Neuronal stem cell (in vitro differentiated cells): ENCODE measurements at regions not wholly inside any gene's neighbourhood (a gene's known extent, or its start where the extent isn't known, plus 50 kb on each side); places are given as distances from the start of the nearest gene placed in this dataset.
"Not testable (repeated sequence)": the region's sequence is repeated elsewhere in the genome, so short reads cannot be mapped to it uniquely, and the experiment has no call there.

ENCODE experiments used
- DNase-seq: peaks from one replicate; pipeline ENCODE4 v3.0.0-alpha.2; 2013; ENCODE audit warnings: low spot score
- H2AFZ ChIP-seq: one replicate; pipeline ENCODE4 v1.6.1; 2013; ENCODE audit warnings: mild to moderate bottlenecking, low read length, inconsistent platforms
- H2AK5ac ChIP-seq: 2 replicates; pipeline ENCODE4 v1.6.1; 2013; ENCODE audit warnings: low read depth, mild to moderate bottlenecking, inconsistent platforms, low read length, moderate library complexity, mixed read lengths
- H2BK120ac ChIP-seq: 2 replicates; pipeline ENCODE4 v1.6.1; 2013; ENCODE audit warnings: low read depth, mild to moderate bottlenecking, inconsistent platforms, low read length, moderate library complexity, mixed read lengths
- H2BK12ac ChIP-seq: one replicate; pipeline ENCODE4 v1.6.1; 2013; ENCODE audit warnings: low read length, inconsistent platforms
- H2BK15ac ChIP-seq: 2 replicates; pipeline ENCODE4 v1.6.1; 2013; ENCODE audit warnings: mild to moderate bottlenecking, low read length, inconsistent platforms, mixed read lengths
- H2BK5ac ChIP-seq: one replicate; pipeline ENCODE4 v1.6.1; 2013; ENCODE audit warnings: inconsistent platforms, mild to moderate bottlenecking, low read length, moderate library complexity
- H3K14ac ChIP-seq: one replicate; pipeline ENCODE4 v1.6.1; 2013; ENCODE audit warnings: low read length, inconsistent platforms
- H3K18ac ChIP-seq: 2 replicates; pipeline ENCODE4 v1.6.1; 2013; ENCODE audit warnings: low read length, inconsistent platforms
- H3K23ac ChIP-seq: 2 replicates; pipeline ENCODE4 v1.6.1; 2013; ENCODE audit warnings: low read depth, mild to moderate bottlenecking, mixed read lengths, low read length, inconsistent platforms; ENCODE audit not compliant: poor library complexity
- H3K27ac ChIP-seq: replicated peaks from 3 replicates; pipeline ENCODE4 v1.5.1; 2013; ENCODE audit warnings: low read length, inconsistent platforms
- H3K27me3 ChIP-seq, 3 experiments: 2 replicates each; pipeline ENCODE4 v1.6.1; 2013; ENCODE audit warnings: low read length in 3 of 3, mild to moderate bottlenecking in 2 of 3, inconsistent platforms in 1 of 3, low read depth in 1 of 3, mixed read lengths in 1 of 3, moderate library complexity in 1 of 3; ENCODE audit not compliant: control insufficient read depth in 3 of 3, insufficient read depth in 3 of 3
- H3K36me3 ChIP-seq, 2 donors: replicated peaks in 1 of 2; 2 replicates each; pipeline ENCODE4 v1.6.1; 2013; ENCODE audit warnings: low read length in 2 of 2; ENCODE audit not compliant: control insufficient read depth in 2 of 2, insufficient read depth in 2 of 2
- H3K4ac ChIP-seq: 2 replicates; pipeline ENCODE4 v1.6.1; 2013; ENCODE audit warnings: inconsistent platforms, mild to moderate bottlenecking, low read length, moderate library complexity
- H3K4me1 ChIP-seq, 2 donors: 1 replicate in 1 of 2; 2 replicates in 1 of 2; pipeline ENCODE4 v1.6.1; 2013; ENCODE audit warnings: low read length in 2 of 2, low read depth in 1 of 2; ENCODE audit not compliant: control insufficient read depth in 2 of 2, insufficient read depth in 1 of 2
- H3K4me2 ChIP-seq: one replicate; pipeline ENCODE4 v1.6.1; 2013; ENCODE audit warnings: mild to moderate bottlenecking, low read length, inconsistent platforms; ENCODE audit not compliant: insufficient read depth, poor library complexity, severe bottlenecking
- H3K4me3 ChIP-seq, 2 donors: 2 replicates each; pipeline ENCODE4 v1.5.1; 2013; ENCODE audit warnings: low read length in 2 of 2, mild to moderate bottlenecking in 2 of 2, inconsistent platforms in 1 of 2, moderate library complexity in 1 of 2
- H3K79me1 ChIP-seq: one replicate; pipeline ENCODE4 v1.6.1; 2013; ENCODE audit warnings: low read depth, mild to moderate bottlenecking, inconsistent platforms, low read length, moderate library complexity
- H3K9ac ChIP-seq: one replicate; pipeline ENCODE4 v1.6.1; 2013; ENCODE audit warnings: mild to moderate bottlenecking, low read depth, low read length, inconsistent platforms; ENCODE audit not compliant: poor library complexity
- H3K9me3 ChIP-seq, 2 donors: replicated peaks in 1 of 2; 2 replicates each; pipeline versions ENCODE3 to v1.6.1; 2013; ENCODE audit warnings: low read length in 2 of 2, mild to moderate bottlenecking in 2 of 2, inconsistent platforms in 1 of 2, low read depth in 1 of 2, mixed read lengths in 1 of 2, moderate library complexity in 1 of 2; ENCODE audit not compliant: control insufficient read depth in 2 of 2, insufficient read depth in 1 of 2
- H4K8ac ChIP-seq: one replicate; pipeline ENCODE4 v1.6.1; 2013; ENCODE audit warnings: low read depth, mild to moderate bottlenecking, inconsistent platforms, low read length, moderate library complexity
- H4K91ac ChIP-seq: one replicate; pipeline ENCODE4 v1.6.1; 2013; ENCODE audit warnings: low read length, low read depth, mild to moderate bottlenecking, inconsistent platforms; ENCODE audit not compliant: poor library complexity
- WGBS, 2 donors: extraction: QIAGEN DNeasy Blood & Tissue Kit; methylation state at CpG; one replicate each; pipeline ENCODE4 v1.1.7; 2013; ENCODE audit warnings: missing lambda C conversion rate in 2 of 2, mixed read lengths in 1 of 2; ENCODE audit not compliant: insufficient read length in 2 of 2, insufficient replicate concordance in 1 of 2; ENCODE audit errors: extremely low coverage in 2 of 2; 5-methylcytosine and 5-hydroxymethylcytosine counted together

DNA sequence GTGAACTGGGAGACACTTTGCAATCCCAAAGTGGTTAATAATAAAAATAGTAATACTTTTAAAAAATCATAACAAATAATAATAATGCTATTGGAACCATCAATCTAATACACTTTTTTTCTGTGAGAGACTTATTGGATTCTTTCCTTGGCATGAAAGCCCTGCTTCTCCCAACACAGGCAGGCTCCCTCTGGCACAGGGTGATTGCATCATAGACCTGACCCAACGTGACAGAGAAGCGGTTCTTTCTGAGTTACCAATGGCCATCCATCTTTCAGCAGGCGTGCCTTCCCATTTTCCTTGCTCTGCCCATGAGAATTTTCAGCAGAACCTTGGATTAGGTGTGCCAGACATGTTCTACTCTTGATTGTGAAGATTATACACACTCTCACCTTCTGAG, 242.6 kb upstream of the PLGLB2 start:
- H3K36me3 ChIP-seq, DNase-seq, H3K4me3 ChIP-seq, H4K8ac ChIP-seq, H4K91ac ChIP-seq, H3K9ac ChIP-seq, H3K4me2 ChIP-seq, H3K27ac ChIP-seq, H2BK5ac ChIP-seq, H2AK5ac ChIP-seq, H2BK15ac ChIP-seq, H3K9me3 ChIP-seq, H3K23ac ChIP-seq, H2BK12ac ChIP-seq, H3K4ac ChIP-seq, H2AFZ ChIP-seq, H3K14ac ChIP-seq, H2BK120ac ChIP-seq, H3K18ac ChIP-seq, H3K79me1 ChIP-seq, H3K4me1 ChIP-seq, H3K27me3 ChIP-seq: not testable (repeated sequence)
- WGBS, 2 donors: no CpG with 5 or more reads among the region's 3 CpGs

- H3K36me3 ChIP-seq, H3K4ac ChIP-seq, H3K79me1 ChIP-seq, H2AFZ ChIP-seq, H4K91ac ChIP-seq, H3K4me2 ChIP-seq, H3K23ac ChIP-seq, H3K18ac ChIP-seq, H3K27ac ChIP-seq, H4K8ac ChIP-seq, H3K27me3 ChIP-seq, H2AK5ac ChIP-seq, H2BK15ac ChIP-seq, H2BK120ac ChIP-seq, H2BK12ac ChIP-seq, H3K9me3 ChIP-seq, H3K4me1 ChIP-seq, H3K9ac ChIP-seq, H2BK5ac ChIP-seq, DNase-seq, H3K14ac ChIP-seq, H3K4me3 ChIP-seq: not testable (repeated sequence)
- no CpG with 5 or more reads among the region's 3 CpGs for WGBS, 2 donors
Measured at GRCh38 chr2:87505909-87506308, 242.0 kb upstream of the PLGLB2 start.

GRCh38 chr2:87507378-87508348, 240.2 kb upstream of the PLGLB2 start:
- H3K18ac ChIP-seq, H3K36me3 ChIP-seq, H2BK120ac ChIP-seq, H2AFZ ChIP-seq, H3K27me3 ChIP-seq, H2BK12ac ChIP-seq, H4K91ac ChIP-seq, H3K4me1 ChIP-seq, DNase-seq, H2AK5ac ChIP-seq, H3K4me3 ChIP-seq, H4K8ac ChIP-seq, H3K4ac ChIP-seq, H3K79me1 ChIP-seq, H3K23ac ChIP-seq, H3K4me2 ChIP-seq, H3K9me3 ChIP-seq, H3K27ac ChIP-seq, H3K14ac ChIP-seq, H2BK5ac ChIP-seq, H3K9ac ChIP-seq, H2BK15ac ChIP-seq: not testable (repeated sequence)
- WGBS, 2 donors: no CpG with 5 or more reads among the region's 13 CpGs

DNA sequence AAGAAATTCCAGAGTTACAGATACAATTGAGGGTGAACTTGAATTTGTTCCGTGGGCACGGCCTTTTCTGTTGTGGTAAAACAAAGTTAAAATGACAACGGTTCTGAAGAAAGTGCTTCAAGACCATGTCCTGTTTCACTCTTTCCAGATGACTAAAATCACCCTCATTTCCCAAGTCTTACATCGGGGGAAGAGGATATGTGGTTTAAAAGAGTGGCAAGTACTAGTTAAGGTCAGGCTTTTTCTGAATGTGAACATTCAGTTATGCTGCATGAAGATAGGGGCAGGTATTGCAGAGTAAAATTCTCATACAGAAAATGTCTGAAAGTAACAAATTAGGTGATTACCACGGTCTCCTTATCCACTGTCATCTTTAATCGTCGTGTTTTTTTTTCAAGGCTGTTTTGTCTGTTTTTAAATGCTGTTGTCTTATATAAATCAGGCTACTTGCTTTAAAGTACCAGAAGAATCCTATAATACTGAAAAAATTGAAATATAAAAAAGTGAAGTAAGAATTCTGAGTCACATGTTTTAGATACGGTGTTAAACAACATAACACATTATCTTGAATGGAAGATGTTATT, 236.6 kb upstream of the PLGLB2 start:
- H3K9me3 ChIP-seq, H2BK12ac ChIP-seq, H3K4me1 ChIP-seq, DNase-seq, H4K8ac ChIP-seq, H2BK5ac ChIP-seq, H3K14ac ChIP-seq, H3K4ac ChIP-seq, H3K4me2 ChIP-seq, H2AFZ ChIP-seq, H2AK5ac ChIP-seq, H3K27me3 ChIP-seq, H3K27ac ChIP-seq, H2BK120ac ChIP-seq, H3K23ac ChIP-seq, H2BK15ac ChIP-seq, H3K4me3 ChIP-seq, H3K36me3 ChIP-seq, H3K9ac ChIP-seq, H3K18ac ChIP-seq, H4K91ac ChIP-seq, H3K79me1 ChIP-seq: not testable (repeated sequence)
- no CpG with 5 or more reads among the region's 8 CpGs for WGBS, 2 donors
